Kidney epithelial cell (primary cell): ENCODE measurements at regions not wholly inside any gene's neighbourhood (a gene's known extent, or its start where the extent isn't known, plus 50 kb on each side); places are given as distances from the start of the nearest gene placed in this dataset.

Experiments
- DNase-seq: peaks from one replicate; pipeline ENCODE4 v3.0.0-alpha.2; 2010; ENCODE audit warnings: low read depth
- H3K27me3 ChIP-seq: 2 replicates; pipeline ENCODE4 v1.6.0; 2011; ENCODE audit warnings: low read length; ENCODE audit not compliant: control insufficient read depth, insufficient read depth
- H3K36me3 ChIP-seq: 2 replicates; pipeline ENCODE4 v1.5.1; 2011; ENCODE audit warnings: low read length; ENCODE audit not compliant: control insufficient read depth, insufficient read depth
- H3K4me3 ChIP-seq: 2 replicates; pipeline ENCODE4 v1.5.1; 2011; ENCODE audit warnings: low read depth, mild to moderate bottlenecking, control low read depth, low read length
- CTCF ChIP-seq: IDR thresholded peaks from 2 replicates; pipeline ENCODE4 v1.5.1; 2011; ENCODE audit warnings: mild to moderate bottlenecking, moderate library complexity, low read length, control low read depth, inconsistent platforms; ENCODE audit not compliant: insufficient read depth, poor library complexity, severe bottlenecking

- H3K4me3 ChIP-seq, result no peak overlapping the region
- no peak for TF ChIP-seq CTCF
- no peak for DNase-seq
- no peaks in the 10 kb centered on the region for H3K36me3 ChIP-seq
- H3K27me3 ChIP-seq, result no peaks in the 10 kb centered on the region
These were observed 399.9 kb downstream of the CDH26 start for GRCh38 chr20:60358101-60358500.

GRCh38 chr20:60359010-60359409, 400.8 kb downstream of the CDH26 start:
- no peak for DNase-seq
- no peak for TF ChIP-seq CTCF
- Histone ChIP-seq H3K27me3 (no peaks in the 10 kb centered on the region), H3K36me3 (no peaks in the 10 kb centered on the region), H3K4me3 (no peak overlapping the region)

- Histone ChIP-seq H3K27me3 (peaks cover 2% of the 10 kb centered on the region), H3K36me3 (no peaks in the 10 kb centered on the region), H3K4me3 (no peak overlapping the region)
- no peak for DNase-seq
- no peak for TF ChIP-seq CTCF
These were observed 403.7 kb downstream of the CDH26 start for GRCh38 chr20:60361761-60362395.

- H3K4me3 ChIP-seq, result no peak overlapping the region
- H3K27me3 ChIP-seq, result peaks cover 2% of the 10 kb centered on the region
- no peak for TF ChIP-seq CTCF
- no peaks in the 10 kb centered on the region for H3K36me3 ChIP-seq
- no peak for DNase-seq
These were observed 404.3 kb downstream of the CDH26 start for GRCh38 chr20:60362531-60362930.

GRCh38 chr20:60363698-60364097, 405.5 kb downstream of the CDH26 start:
- TF ChIP-seq CTCF, result no peak
- H3K36me3 ChIP-seq, result no peaks in the 10 kb centered on the region
- H3K4me3 ChIP-seq, result no peak overlapping the region
- peaks cover 2% of the 10 kb centered on the region for H3K27me3 ChIP-seq
- no peak for DNase-seq

GRCh38 chr20:60365064-60365666, 406.9 kb downstream of the CDH26 start:
- TF ChIP-seq CTCF, result no peak
- DNase-seq, result no peak
- H3K4me3 ChIP-seq, result no peak overlapping the region
- H3K27me3 ChIP-seq, result peaks cover 2% of the 10 kb centered on the region
- H3K36me3 ChIP-seq, result no peaks in the 10 kb centered on the region
